Kidney tubule cell (primary cell): ENCODE measurements at regions not wholly inside any gene's neighbourhood (a gene's known extent, or its start where the extent isn't known, plus 50 kb on each side); places are given as distances from the start of the nearest gene placed in this dataset.
"Not testable (repeated sequence)": the region's sequence is repeated elsewhere in the genome, so short reads cannot be mapped to it uniquely, and the experiment has no call there.

Source experiments
- DNase-seq: peaks from one replicate; pipeline ENCODE4 v3.0.0-alpha.2; 2018; ENCODE audit warnings: low spot score

DNA sequence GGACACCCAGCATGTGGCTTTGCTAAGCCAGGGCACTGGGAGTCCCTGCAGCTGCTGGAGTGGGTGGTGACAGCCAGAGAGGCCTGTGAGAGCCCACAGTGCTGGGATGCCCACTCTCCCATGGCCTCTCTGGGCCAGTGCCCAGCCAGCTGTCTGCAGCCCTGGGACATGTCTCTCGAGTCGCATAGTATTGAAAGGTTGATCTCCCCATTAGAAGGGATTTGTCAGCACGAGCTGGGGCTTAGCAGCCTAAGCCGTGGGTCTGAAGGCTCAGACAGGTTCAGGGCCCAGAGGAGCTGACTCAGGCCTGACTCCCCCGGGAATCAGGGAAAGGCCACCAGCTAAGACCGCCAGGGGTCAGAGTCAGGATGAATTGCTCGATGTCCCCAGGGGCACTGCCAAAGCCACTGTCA, 53.5 kb downstream of the FOXD2 start:
- no peak for DNase-seq

DNA sequence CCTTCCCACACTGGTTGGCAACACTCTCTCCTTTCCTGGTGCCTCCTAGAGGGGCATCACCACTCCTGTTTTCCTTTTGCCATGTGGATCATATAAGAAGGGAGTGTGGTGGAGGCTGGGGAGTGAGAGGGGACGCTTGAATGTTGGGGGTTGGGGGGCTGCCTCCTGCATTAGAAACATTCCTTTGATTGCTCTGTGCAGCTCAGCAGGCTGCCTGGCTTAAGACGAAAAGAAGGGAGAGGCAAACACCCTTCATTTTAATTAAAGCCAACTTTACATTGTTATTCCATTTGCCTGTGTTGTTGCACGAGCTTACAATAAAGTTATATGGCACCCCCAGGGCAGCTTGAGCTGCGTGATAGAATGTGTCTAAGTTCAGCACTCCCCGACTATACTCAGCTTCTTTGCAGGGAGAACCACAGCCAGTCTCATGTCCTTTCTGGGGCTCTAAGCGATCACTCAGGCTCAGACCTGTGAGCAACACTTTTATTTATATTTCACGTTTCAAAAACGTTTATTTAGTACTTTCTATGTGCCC, 57.4 kb downstream of the FOXD2 start:
- no peak for DNase-seq

DNA sequence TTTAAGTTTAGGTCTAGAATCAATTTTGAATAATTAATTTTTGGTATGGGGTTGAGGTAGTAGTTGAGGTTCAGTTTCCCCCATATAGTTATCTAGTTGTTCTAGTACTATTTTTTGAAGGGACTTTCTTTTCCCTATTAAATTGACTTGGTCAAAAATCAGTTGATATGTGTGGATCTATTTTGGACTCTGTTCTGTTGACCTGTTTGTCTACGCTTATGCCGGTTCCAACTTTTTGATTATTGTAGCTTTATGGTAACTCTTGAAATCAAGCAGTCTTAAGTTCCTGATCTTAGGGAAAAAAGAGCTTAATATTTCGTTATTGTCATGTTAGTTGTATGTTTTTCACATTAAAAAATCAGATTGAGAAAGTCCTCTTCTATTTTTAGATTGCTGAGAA, 60.7 kb downstream of the FOXD2 start:
- DNase-seq, result no peak

DNA sequence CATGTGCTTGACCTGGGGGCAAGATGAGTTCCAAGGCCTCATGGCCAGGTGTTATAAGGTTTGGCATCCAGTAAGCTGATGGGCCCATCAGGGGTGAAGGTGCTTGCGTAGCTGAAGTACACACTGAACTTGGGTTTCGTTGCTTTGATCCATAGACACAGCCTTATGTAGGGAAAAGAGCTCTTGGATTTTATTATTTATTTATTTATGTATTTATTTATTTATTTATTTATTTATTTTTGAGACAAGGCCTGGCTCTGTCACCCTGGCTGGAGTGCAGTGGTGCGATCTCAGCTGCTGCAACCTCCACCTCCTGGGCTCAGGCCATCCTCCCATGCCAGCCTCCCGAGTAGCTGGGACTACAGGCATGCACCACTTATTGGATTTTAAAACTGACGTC, 63.2 kb downstream of the FOXD2 start:
- DNase-seq, result no peak

DNA sequence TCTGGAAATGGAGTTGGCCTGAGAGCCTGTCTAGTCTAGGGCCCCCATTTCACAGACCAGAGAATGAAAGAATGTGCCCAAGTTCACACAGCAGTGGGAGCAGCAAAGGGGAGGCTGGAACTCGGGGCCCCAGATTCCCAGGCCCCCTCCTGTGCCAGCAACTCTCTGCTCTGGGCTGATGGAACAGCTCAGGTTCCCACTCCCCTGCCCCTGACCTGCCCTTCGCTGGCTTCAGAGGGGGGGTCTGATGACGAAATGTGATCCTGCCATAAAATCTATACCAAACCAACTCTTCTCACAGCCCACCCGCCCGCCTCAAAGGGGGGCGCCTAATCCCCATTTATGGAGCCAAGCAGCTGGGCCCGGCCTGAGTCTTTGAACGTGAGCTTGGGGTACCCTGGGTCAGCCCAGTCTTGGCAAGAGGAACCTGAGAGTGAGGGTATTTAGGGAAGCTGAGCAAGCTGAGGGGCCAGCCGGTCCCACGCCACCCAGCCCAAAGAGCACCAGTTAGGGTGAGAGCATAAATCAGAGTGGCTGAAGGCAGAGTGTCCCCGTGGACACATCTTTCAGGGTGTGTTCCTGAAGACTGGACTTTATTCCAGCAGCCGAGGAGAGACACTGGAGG, 65.0 kb downstream of the FOXD2 start:
- DNase-seq, result no peak

DNA sequence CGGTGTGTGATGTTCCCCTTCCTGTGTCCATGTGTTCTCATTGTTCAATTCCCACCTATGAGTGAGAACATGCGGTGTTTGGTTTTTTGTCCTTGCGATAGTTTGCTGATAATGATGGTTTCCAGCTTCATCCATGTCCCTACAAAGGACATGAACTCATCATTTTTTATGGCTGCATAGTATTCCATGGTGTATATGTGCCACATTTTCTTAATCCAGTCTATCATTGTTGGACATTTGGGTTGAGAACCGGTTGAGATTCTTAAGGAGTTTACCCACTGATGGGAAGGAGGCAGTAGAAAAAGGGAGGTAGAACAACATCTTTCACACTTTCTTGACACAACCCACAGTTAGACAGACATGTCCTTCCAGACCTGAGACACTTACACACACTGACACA, 67.0 kb downstream of the FOXD2 start:
- DNase-seq, result not testable (repeated sequence)

DNA sequence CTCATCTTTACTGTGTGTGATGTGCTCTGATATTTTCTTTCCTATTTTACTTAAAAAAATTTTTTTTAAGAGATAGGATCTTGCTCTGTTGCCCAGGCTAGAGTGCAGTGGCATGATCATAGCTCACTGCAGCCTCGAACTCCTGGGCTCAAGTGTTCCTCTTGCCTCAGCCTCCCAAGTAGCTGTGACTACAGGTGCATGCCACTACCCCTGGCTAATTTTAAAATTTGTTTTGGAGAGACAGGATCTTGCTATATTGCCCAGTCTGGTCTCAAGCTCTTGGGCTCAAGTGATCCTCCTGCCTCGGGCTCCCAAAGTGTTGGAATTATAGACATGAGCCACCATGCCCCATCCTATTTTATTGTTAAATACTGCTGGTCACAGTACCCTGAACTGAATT, 67.4 kb downstream of the FOXD2 start:
- DNase-seq, result no peak

DNA sequence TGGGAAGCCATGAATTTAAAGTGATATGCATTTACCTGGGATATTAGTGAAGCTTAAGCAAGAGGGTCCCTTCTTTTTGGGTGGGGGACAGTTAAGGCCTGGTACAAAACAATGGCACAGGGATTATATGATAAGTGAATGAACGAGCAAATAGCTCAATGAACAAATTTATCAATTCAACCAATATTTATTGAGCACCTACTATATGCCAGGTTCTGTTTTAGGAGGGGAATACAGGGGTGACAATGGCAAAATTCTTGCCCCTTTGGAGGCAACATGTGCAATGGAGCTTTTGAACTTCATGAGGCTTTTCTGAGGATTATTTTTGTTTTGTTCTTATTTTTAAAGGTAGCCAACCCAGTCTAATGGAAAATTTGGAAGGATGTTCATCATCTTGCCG, 68.2 kb downstream of the FOXD2 start:
- no peak for DNase-seq

DNA sequence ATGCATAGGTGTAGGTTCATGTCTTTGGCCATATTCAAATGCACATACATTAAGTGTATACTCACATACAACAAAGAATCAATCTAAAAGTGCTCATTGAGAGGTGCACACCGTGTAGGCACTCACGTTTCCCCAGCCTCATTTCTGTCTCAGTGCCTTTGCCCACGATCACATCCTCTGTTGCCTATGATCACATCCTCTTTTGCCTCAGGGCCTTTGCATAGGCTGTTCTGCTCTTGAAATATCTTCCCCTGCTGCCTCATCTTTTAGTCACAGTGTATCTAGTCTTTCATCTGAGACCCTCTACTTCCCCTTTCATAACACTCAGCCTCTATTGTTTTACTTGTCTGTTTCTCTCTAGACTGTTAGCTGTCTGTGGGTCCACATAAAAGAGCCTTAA, 69.3 kb downstream of the FOXD2 start:
- no peak for DNase-seq

DNA sequence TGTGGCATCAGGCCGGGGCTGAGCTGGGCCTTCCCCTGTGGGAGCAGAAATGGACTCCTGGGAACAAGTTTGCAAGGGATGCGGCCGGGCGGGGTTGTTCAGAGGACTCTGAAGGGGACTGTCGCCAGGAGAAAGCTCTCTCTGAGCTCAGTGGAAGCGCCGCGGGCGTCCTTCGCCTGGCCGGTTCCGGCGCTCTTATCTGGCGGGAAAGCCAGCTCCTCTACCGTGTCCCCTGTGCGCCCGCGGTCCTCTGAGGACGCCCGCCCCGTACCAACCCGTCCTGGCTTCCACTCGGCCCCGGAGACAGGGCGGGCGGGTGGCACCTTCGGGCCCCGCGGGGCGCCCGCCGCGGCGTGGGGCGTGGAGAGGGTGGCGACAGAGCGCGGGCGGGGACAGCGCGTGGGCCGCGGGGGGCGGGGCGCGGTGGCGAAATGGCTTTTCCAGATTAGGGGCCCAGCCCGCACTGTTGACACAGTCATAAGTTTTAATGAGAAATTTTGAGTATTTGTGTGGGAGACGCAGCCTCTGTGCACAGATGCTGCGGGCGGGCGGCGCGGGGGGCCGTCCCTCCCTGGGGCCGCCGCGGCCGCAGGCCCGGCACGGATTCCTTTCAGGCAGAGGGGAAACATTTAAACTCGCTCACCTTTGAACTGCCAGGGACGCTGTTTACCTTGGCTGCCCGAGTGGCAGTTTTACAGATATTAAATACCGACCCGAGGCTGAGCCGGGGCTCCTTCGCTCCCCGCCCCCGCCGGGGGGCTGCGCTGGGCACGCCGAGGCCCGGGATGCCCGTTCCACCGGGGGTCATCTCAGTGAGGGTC, 70.2 kb downstream of the FOXD2 start:
- DNase-seq, result no peak

DNA sequence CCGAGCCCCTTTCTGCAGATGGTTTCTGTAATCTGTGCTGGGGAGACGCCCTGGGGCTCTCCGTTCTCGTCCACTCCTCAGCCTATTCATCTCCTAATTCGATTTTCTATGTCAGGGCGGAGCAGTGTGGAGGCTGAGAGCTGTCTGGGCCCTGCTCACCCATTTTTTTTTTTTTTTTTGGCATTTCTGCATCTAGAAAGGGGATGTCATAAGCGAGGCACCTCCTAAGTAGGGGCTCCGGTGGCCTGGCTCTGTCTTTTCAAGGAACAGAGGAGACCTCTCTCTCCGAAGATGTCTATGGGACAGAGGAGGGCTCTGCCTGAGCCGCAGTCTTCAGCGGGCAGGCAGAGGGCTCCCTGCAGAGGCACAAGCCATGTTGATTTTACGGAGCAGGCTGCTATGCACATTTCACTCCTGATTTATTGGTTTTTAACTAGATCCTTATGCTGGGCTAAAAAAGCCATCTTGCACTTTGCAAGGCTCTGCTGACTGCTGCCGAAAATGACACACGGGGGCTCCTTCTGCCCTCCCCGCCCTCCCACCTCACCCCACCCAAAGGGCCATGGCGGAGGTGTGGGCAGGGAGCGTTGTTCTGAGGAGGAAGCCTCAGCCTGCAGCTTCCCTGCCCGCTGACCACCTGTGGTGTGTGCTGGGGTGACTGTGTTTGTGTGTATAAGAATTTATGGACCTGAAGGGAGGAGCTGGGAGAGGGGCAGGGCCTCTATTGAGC, 71.0 kb downstream of the FOXD2 start:
- no peak for DNase-seq

DNA sequence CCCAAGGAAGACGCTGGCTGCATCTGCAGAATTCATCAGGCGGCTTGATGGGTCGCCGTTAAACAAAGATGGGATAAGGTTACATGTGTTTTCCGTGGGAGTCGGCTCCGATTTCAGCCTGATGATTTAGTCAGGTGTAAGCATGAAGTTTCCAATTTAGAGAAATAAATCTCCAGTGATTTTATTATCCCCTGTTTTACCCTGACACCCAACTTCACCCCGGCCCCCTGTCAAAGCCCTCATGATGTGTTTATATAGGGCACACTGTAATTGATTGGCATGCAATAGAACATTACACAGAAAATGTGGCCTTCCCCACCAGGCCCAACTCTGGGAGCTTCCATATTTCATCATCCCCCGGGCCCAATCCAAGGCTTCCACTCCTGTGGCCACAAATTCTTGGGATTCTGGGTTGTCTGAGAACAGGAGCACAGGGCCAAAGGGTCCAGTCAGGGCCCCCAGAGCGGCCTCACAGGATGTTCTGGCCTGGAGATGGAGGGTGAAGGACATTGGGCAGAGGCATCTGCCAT, 72.5 kb downstream of the FOXD2 start:
- no peak for DNase-seq

DNA sequence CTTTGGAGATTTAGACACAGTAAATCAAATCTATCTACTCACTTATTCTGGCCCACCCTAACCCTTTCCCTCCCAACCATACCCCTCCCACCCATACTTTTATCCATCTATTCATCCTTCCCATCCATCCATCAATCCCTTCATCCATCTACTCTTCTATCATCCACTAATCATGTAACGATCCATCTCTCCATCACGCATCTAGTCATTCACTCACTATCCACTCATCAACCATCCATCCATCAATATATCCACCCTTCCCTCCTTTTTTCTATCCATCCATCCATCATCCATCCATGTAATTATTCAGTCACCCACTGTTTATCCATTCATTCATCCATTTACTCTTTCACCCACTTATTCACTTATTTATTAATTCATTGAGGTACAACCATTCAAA, 74.0 kb downstream of the FOXD2 start:
- no peak for DNase-seq

DNA sequence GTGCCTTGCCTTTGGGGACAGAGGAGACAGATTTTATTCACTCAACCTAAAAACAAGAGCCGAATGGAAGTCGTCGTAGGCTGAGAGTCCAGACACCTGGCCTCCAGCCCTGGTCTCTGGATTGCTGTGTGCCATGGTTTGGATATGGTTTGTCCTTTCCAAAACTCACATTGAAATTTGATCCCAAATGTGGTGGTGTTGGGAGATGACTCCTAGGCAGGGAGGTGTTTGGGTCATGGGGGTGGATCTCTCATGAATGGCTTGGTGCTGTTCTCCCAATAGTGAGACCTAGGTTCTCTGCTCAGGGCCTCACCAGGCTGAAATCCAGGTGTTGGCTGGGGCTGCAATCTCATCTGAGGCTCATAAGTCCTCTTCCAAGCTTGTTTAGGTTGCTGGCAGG, 75.5 kb downstream of the FOXD2 start:
- DNase-seq, result no peak

DNA sequence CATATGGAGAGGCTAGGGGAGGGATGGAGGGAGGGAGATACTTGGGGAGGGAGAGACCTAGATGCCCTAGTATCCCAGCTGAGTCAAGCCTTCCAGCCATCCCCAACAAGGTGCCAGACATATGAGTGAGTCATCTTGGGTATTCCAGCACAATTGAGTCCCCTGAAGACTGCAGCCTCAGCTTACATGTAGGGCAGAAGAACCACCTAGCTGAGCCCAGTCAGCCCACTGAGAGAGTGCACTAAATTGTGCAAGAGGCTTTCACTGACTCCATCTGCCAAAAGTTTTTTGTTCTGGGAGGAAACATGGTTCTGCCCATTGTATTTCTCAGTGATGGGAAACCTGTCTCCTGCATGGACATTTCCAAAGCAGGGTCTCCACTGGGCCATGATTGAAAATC, 76.4 kb downstream of the FOXD2 start:
- DNase-seq, result no peak

DNA sequence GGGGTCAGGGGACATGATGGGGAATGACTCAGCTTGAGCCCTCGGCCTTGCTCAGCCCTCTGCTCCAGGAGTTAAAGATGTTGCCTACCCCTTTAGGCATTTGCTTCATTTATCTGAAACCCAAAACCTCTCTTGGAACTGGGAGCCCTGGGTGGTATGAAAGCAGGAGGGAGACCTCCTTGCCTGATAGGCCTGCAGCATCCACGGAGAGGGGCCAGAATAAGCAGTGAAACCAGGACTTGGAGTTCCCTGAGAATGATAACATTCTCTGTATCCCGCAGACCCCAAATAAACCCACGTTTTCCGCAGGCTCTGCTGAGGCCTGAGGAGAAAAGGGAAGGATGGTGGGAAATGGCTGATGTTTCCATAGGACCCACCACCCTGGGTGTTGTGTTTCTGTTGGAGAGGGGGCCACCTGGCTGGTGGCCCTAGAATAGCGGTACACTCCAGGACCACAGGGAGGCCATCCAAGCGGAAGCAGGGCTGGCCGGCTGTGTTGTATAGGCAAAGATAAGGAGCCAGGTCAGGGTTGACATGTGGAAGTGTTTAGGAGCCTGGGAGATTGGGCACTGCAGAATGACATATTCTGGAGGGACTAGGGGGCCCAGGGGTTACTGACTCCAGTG, 77.4 kb downstream of the FOXD2 start:
- DNase-seq, result no peak

DNA sequence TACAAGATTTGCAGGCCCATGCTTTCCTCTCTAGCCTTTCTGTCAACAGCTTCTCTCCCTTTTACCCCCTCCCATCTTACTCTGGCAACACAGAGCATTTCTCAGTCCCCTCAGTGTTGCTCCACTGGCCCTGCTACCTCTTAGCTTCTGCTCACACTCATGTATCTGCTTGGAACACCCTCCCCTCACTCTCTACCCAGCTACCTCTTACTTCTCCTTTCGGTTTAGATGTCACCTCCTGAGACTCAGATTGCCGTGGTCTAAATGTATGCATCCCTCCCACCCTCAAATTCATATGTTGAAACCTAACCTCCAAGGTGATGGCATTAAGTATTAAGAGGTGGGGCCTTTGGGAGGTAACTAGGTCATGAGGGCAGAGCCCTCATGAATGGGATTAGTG, 80.1 kb downstream of the FOXD2 start:
- no peak for DNase-seq

DNA sequence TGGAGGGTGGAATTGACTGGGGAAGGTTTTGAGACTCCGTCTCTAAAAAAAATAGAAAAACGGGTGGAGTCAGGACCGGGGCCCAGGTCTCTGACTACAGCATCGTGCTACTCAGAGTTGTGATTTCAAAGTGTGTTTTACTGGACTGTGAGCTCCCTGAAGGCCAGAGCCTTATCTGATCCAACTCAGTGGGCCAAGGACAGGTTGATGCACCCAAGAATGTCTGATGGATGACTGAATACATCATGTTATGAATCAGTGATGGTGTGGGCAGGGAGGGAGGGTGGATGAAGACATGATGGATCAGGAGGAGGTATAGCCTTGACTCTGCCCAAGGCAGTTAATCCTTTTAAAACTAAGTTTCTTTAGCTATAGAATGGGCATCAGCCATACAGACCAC, 81.6 kb downstream of the FOXD2 start:
- no peak for DNase-seq

DNA sequence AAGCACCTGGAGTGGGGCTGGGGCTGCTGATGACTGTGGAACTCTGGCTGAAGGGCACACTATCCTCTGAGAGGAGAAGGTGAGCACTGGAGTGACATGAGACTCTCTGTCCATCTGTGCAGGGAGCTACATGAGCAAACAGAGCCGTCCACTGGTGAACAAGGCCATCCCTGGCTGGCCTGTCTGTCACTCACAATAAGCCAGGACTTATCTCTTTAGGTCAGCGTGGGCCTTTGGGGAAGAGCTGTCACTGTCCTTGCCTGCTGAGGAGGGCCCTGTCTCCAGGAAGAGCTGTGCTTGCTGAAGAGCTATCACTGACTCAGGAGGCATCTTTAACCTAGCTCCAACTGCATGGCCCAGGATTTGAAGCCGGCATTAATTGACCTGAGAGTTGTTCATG, 82.1 kb downstream of the FOXD2 start:
- DNase-seq, result no peak

DNA sequence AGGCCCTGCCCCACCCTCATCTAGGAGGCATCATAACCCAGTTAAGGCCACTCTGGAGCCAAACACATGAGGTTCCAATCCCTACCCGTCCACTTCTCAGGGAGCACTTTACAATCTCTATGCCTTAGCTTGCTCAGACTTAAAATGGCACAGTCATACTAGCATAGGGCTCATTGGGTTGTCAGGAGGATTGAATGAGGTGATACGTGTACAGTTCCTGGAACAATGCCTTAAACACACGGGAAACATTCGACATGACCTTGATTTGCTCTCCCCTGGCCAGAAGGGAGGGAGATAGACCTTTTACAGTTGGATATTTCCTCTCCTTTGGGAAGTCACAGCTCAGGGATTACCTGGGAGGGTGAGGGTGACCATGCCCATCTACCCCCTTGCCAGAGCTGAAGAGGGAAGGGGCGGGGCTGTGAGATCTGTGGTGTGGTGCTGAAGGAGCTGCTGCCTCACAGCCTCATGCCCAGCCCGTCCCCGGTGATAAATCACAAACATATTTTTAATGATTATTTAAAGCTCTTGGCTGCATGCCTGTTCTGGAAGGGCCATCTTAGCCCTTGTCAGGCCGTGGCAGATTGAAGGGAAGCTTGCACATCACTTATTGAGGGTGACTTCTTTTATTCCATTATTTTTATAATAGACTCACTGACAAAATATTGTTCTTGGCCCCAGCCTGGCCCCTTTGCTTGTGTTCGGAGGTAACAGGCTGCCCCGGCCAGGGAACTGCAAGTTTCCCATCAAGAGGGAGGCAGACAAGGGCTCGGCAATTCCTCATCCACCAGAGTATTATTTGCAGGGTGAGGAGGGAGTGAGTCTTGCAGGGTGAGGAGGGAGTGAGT, 83.4 kb downstream of the FOXD2 start:
- DNase-seq, result no peak
